Endodermal cell (in vitro differentiated cells): ENCODE measurements at regions not wholly inside any gene's neighbourhood (a gene's known extent, or its start where the extent isn't known, plus 50 kb on each side); places are given as distances from the start of the nearest gene placed in this dataset.

Source experiments
- DNase-seq: peaks from one replicate; pipeline ENCODE4 v3.0.0-alpha.2; 2017
- H3K27ac ChIP-seq: 2 replicates; pipeline ENCODE4 v1.5.1; 2013; ENCODE audit warnings: mild to moderate bottlenecking, low read depth, low read length, moderate library complexity
- H3K27me3 ChIP-seq: 2 replicates; pipeline ENCODE4 v1.6.1; 2013; ENCODE audit warnings: mild to moderate bottlenecking, low read length, moderate library complexity; ENCODE audit not compliant: insufficient read depth, control insufficient read depth, poor library complexity, severe bottlenecking
- H3K36me3 ChIP-seq: 2 replicates; pipeline ENCODE4 v1.7.0; 2013; ENCODE audit warnings: mild to moderate bottlenecking, low read length, moderate library complexity; ENCODE audit not compliant: control insufficient read depth, insufficient read depth
- H3K4me1 ChIP-seq: one replicate; pipeline ENCODE4 v1.7.0; 2013; ENCODE audit warnings: low read length; ENCODE audit not compliant: control insufficient read depth, insufficient read depth
- H3K4me3 ChIP-seq: 2 replicates; pipeline ENCODE4 v1.5.1; 2013; ENCODE audit warnings: mild to moderate bottlenecking, low read length, moderate library complexity
- H3K9ac ChIP-seq: 2 replicates; pipeline ENCODE4 v1.6.1; 2013; ENCODE audit warnings: mild to moderate bottlenecking, low read length, moderate library complexity; ENCODE audit not compliant: poor library complexity, severe bottlenecking; ENCODE audit errors: extremely low read depth
- H3K9me3 ChIP-seq: 2 replicates; pipeline ENCODE4 v1.6.1; 2013; ENCODE audit warnings: mild to moderate bottlenecking, low read length, moderate library complexity; ENCODE audit not compliant: control insufficient read depth
- H3K27ac Mint-ChIP-seq: 2 replicates; pipeline ENCODE4 v1.8.0; 2020; ENCODE audit warnings: mixed read lengths
- H3K27me3 Mint-ChIP-seq: 2 replicates; pipeline ENCODE4 v1.8.0; 2021; ENCODE audit warnings: mild to moderate bottlenecking, mixed read lengths; ENCODE audit not compliant: insufficient read depth
- H3K36me3 Mint-ChIP-seq: 2 replicates; pipeline ENCODE4 v1.8.0; 2020; ENCODE audit warnings: low read depth, mixed read lengths
- H3K4me1 Mint-ChIP-seq: 2 replicates; pipeline ENCODE4 v1.8.0; 2020; ENCODE audit warnings: mixed read lengths
- H3K4me3 Mint-ChIP-seq: 2 replicates; pipeline ENCODE4 v1.8.0; 2020; ENCODE audit warnings: mild to moderate bottlenecking, moderate library complexity, mixed read lengths
- H3K9me3 Mint-ChIP-seq: 2 replicates; pipeline ENCODE4 v1.8.0; 2020; ENCODE audit warnings: mild to moderate bottlenecking, mixed read lengths
- CTCF ChIP-seq: fragments of 200-600 bp; sonication (generic); conservative IDR thresholded peaks from 2 replicates; pipeline ENCODE4 v1.5.0; 2021; ENCODE audit warnings: antibody characterized with exemption, mild to moderate bottlenecking
- WGBS, 2 experiments: methylation state at CpG; one replicate each; pipeline versions ENCODE4 v1.1.5 to v1.1.7; 2013; ENCODE audit warnings: missing lambda C conversion rate in 2 of 2, mixed read lengths in 1 of 2; ENCODE audit not compliant: insufficient coverage in 1 of 2, insufficient read length in 1 of 2; 5-methylcytosine and 5-hydroxymethylcytosine counted together

GRCh38 chr5:38736089-38736488, 109.7 kb upstream of the OSMR start:
- 73% methylated on average over 2 of the region's 2 CpGs; no CpG with 5 or more reads in 1 of the 2 experiments for WGBS, 2 experiments
- H3K4me1 Mint-ChIP-seq: no peaks in the 10 kb centered on the region
- no peak for DNase-seq
- Histone ChIP-seq H3K27ac (no peak overlapping the region), H3K36me3 (no peaks in the 10 kb centered on the region), H3K9ac (no peak overlapping the region), H3K27me3 (no peaks in the 10 kb centered on the region), H3K9me3 (no peaks in the 10 kb centered on the region), H3K4me3 (no peak overlapping the region), H3K4me1 (peaks cover 3% of the 10 kb centered on the region)
- no peak overlapping the region for H3K4me3 Mint-ChIP-seq
- peaks cover 3% of the 10 kb centered on the region for H3K27me3 Mint-ChIP-seq
- no peaks in the 10 kb centered on the region for H3K36me3 Mint-ChIP-seq
- no peak for TF ChIP-seq CTCF
- H3K27ac Mint-ChIP-seq: no peak overlapping the region
- no peaks in the 10 kb centered on the region for H3K9me3 Mint-ChIP-seq

GRCh38 chr5:38737976-38738375, 107.8 kb upstream of the OSMR start:
- Histone ChIP-seq H3K4me1 (peaks cover 3% of the 10 kb centered on the region), H3K27me3 (no peaks in the 10 kb centered on the region), H3K36me3 (no peaks in the 10 kb centered on the region), H3K9ac (no peak overlapping the region), H3K27ac (no peak overlapping the region), H3K9me3 (peaks cover 12% of the 10 kb centered on the region), H3K4me3 (no peak overlapping the region)
- TF ChIP-seq CTCF: no peak
- Mint-ChIP-seq H3K9me3 (peaks cover 9% of the 10 kb centered on the region), H3K27me3 (no peaks in the 10 kb centered on the region), H3K4me1 (no peaks in the 10 kb centered on the region), H3K4me3 (no peak overlapping the region), H3K36me3 (no peaks in the 10 kb centered on the region), H3K27ac (no peak overlapping the region)
- 92 to 100% methylated on average over 3 to 6 of the region's 6 CpGs for WGBS, 2 experiments
- DNase-seq: no peak

GRCh38 chr5:38739011-38739704, 106.7 kb upstream of the OSMR start:
- H3K27ac ChIP-seq: no peak overlapping the region
- H3K27ac Mint-ChIP-seq: no peak overlapping the region
- H3K9me3 Mint-ChIP-seq: peaks cover 19% of the 10 kb centered on the region
- no peaks in the 10 kb centered on the region for H3K27me3 ChIP-seq
- no peak for TF ChIP-seq CTCF
- no peak for DNase-seq
- peaks cover 3% of the 10 kb centered on the region for H3K4me1 ChIP-seq
- H3K4me3 ChIP-seq: no peak overlapping the region
- WGBS, 2 experiments: 90 to 95% methylated on average over 2 to 4 of the region's 4 CpGs
- H3K4me1 Mint-ChIP-seq: no peaks in the 10 kb centered on the region
- no peak overlapping the region for H3K4me3 Mint-ChIP-seq
- no peaks in the 10 kb centered on the region for H3K36me3 ChIP-seq
- H3K9me3 ChIP-seq: peaks cover 23% of the 10 kb centered on the region
- H3K9ac ChIP-seq: no peak overlapping the region
- no peaks in the 10 kb centered on the region for H3K27me3 Mint-ChIP-seq
- no peaks in the 10 kb centered on the region for H3K36me3 Mint-ChIP-seq
